GM12874 (cell line): ENCODE measurements at regions not wholly inside any gene's neighbourhood (a gene's known extent, or its start where the extent isn't known, plus 50 kb on each side); places are given as distances from the start of the nearest gene placed in this dataset.

Experiments
- TF ChIP-seq, protein P1 (sequence below): IDR thresholded peaks from 2 replicates; pipeline ENCODE4 v1.5.1; 2011; ENCODE audit warnings: low read depth, mild to moderate bottlenecking, control low read depth, low read length, moderate library complexity; ENCODE audit not compliant: insufficient read depth

DNA sequence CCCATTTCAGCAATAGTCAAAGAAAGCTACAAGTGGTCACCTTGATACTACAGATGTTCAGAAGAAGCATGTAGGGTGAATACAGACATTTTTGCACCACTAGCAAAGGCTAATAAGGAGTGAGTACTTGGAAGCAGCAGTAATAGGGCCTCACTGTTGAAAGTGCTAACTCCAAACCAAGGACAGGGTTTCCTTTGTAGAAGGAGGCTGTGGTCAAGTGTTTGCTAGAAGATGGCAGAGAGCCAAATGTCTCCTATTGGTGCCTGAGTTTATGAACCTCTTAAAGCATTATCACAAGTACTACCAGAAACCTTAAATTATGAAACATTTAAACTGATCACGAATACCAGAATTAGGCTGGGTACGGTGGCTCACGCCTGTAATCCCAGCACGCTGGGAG, 308.1 kb downstream of the ZEB2 start:
- TF ChIP-seq, protein P1, sequence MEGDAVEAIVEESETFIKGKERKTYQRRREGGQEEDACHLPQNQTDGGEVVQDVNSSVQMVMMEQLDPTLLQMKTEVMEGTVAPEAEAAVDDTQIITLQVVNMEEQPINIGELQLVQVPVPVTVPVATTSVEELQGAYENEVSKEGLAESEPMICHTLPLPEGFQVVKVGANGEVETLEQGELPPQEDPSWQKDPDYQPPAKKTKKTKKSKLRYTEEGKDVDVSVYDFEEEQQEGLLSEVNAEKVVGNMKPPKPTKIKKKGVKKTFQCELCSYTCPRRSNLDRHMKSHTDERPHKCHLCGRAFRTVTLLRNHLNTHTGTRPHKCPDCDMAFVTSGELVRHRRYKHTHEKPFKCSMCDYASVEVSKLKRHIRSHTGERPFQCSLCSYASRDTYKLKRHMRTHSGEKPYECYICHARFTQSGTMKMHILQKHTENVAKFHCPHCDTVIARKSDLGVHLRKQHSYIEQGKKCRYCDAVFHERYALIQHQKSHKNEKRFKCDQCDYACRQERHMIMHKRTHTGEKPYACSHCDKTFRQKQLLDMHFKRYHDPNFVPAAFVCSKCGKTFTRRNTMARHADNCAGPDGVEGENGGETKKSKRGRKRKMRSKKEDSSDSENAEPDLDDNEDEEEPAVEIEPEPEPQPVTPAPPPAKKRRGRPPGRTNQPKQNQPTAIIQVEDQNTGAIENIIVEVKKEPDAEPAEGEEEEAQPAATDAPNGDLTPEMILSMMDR, result no peak

GRCh38 chr2:144211065-144211464, 308.9 kb downstream of the ZEB2 start:
- TF ChIP-seq, protein P1, result no peak

DNA sequence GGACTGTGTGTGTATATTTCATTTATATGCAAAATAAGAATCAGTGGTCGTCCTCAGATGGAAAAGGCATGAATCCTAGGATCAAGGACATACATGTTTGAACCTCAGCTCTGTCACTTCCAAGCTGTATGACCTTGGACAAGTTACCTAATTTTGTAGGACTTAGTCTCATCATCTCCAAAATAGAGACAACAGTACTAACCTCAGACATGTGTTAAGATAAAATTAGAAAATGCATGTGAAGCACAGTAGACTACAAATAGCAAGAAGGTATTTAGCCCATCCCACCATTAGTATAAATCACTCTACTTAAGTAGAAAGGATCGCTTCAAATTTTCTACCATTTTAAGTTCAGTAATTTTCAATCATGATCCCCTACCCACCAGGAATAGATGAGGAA, 309.8 kb downstream of the ZEB2 start:
- TF ChIP-seq, protein P1, result no peak

DNA sequence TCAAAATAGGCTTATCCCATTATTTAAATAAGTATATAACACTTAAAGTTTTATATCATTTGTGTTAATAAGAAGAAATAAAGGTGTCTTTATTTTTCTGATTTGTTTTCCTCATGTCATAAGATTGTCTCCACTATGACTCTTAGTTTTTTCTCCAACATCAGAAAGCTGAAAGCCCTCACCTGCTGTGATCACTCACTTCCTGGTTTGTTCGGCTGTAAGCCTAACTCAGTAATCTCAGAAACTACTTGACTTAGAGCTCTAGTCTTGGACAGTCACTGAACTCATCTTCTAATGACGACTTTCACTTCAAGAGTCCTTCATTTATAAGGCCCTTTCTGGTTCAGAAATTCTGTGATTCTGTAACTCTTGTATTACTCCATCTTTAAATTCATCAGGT, 311.0 kb downstream of the ZEB2 start:
- TF ChIP-seq, protein P1, result no peak

DNA sequence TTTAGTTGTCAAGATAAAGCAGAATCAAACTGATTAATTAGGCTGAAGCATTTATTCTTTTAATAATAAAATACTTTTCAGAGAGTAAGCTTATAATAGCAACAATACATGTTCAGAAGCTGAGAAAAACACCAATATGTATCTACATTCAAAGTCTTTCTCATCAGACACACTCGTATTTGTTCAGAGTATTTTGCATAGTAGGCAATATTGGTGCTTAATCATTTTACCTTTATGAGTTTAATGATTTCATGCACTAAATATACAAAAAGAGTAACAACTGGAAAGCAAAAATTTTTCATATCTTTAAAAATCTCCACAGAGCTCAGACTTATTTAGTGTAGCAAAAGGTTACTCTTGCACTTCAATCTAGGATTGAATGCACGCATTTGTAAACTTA, 313.9 kb downstream of the ZEB2 start:
- TF ChIP-seq, protein P1, result no peak

DNA sequence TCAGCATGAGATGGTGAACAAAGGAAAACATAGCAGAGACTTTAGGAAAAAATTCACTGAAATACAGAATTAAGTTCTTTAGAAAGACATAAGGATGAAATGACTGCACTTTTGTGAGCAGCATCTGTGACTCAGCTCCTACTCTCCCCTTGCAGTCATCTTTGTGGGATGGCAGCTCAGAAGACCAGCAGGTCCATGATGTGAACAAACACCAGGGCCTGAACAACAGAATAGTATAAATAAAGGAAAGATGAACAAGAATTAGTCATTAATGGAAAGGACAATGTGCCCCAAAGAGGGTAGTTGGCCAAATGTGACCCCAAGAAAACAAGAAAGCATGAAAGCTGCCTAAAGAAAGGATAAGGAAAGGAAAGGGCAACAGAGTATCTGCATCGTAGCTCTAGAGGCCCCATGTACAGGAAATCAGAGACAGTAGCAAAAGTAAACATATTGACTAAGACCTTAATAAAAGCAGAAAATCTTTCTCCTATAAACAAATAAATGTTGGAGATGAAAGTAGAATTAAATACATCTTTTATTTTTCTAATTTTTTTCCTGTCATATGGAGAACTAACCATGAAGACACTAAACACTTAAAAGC, 318.0 kb downstream of the ZEB2 start:
- TF ChIP-seq, protein P1, result no peak

DNA sequence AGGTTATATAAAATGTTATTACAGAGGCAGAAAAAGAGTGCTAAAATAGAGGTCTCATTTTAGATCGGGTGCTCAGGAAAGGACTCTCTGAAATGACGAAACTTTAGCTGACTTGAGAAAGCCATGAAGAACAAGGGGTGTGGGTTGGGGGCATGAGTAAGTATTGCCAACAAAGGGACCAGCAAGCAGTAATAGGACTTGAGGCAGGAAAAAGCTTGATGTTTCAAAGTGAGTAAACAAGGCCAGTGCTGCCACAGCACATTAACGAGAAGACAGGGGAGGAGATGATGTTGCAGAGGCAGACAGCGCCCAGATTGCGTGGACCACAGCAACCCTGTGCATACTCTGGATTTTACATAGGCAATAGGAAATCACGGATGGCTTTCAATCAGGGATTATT, 318.8 kb downstream of the ZEB2 start:
- TF ChIP-seq, protein P1, result no peak
